Gastrocnemius medialis (tissue), 4 donors: ENCODE measurements at regions not wholly inside any gene's neighbourhood (a gene's known extent, or its start where the extent isn't known, plus 50 kb on each side); places are given as distances from the start of the nearest gene placed in this dataset.

Source experiments
- CTCF ChIP-seq, 5 experiments: fragments of 450-650 bp in 3 of 5; fragments of 200-600 bp in 2 of 5; sonication (generic) in 2 of 5; IDR thresholded peaks in 4 of 5; conservative IDR thresholded peaks in 1 of 5; 1 replicate in 4 of 5; 2 replicates in 1 of 5; pipeline ENCODE4 v1.5.1; 2016 to 2019; ENCODE audit warnings: antibody characterized with exemption in 5 of 5, mild to moderate bottlenecking in 3 of 5, moderate library complexity in 3 of 5
- POLR2A ChIP-seq, 2 donors: fragments of 450-650 bp; IDR thresholded peaks; one replicate each; pipeline ENCODE4 v1.6.1; 2017; ENCODE audit warnings: antibody characterized with exemption in 2 of 2, mild to moderate bottlenecking in 2 of 2, moderate library complexity in 2 of 2

GRCh38 chr9:28518439-28518838 lies 945.2 kb upstream of the C9orf72 start:
- no peak for TF ChIP-seq CTCF (IDR thresholded peaks at IDR 0.05 in 4 of 5, conservative IDR thresholded peaks at IDR 0.05 in 1 of 5)
- no peak for TF ChIP-seq POLR2A (IDR thresholded peaks at IDR 0.05)
